GM12878 (cell line): ENCODE measurements at regions not wholly inside any gene's neighbourhood (a gene's known extent, or its start where the extent isn't known, plus 50 kb on each side); places are given as distances from the start of the nearest gene placed in this dataset.

ENCODE experiments used
- ATAC-seq: fragments of 200-7000 bp; cut with Tn5 transposase; 3 replicates; pipeline ENCODE4 v1.9.1; 2020; ENCODE audit warnings: mild to moderate bottlenecking, moderate library complexity
- BruUV-seq: library from RNA; stranded (reverse); fragments of 400-500 nt; replicated peaks from 2 replicates; lab custom pipeline; 2021; lab: Mats Ljungman, UMichigan
- CTCF ChIA-PET: fragments of 300-600 bp; sonication (Branson Sonifier 250); formaldehyde crosslinking; extraction: SDS; loops from one replicate; lab custom pipeline; 2021; ENCODE audit warnings: inconsistent platforms; lab: Yijun Ruan, JAX
- POLR2A ChIA-PET: fragments of 350-600 bp; formaldehyde crosslinking; extraction: SDS; loops from one replicate; lab custom pipeline; 2021; ENCODE audit warnings: inconsistent platforms; lab: Charles Lee
- RAD21 ChIA-PET: fragments of 300-600 bp; sonication (Branson Sonifier 250); formaldehyde crosslinking; loops from one replicate; lab custom pipeline; 2023; ENCODE audit warnings: antibody characterized with exemption; ENCODE audit not compliant: unreplicated experiment; lab: Charles Lee
- SMC1A ChIA-PET: fragments of 300-600 bp; sonication (Branson Sonifier 250); formaldehyde crosslinking; loops from one replicate; lab custom pipeline; 2023; ENCODE audit not compliant: unreplicated experiment, uncharacterized antibody; lab: Charles Lee
- DNase-seq: peaks from one replicate; pipeline ENCODE4 v3.0.0-alpha.2; 2011; ENCODE audit warnings: low read depth, low spot score
- FAIRE-seq: peaks from 3 replicates; lab custom pipeline; 2011; peaks lifted over from hg19 to GRCh38; lab: Jason Lieb, UNC
- H2AFZ ChIP-seq: 2 replicates; pipeline ENCODE4 v1.6.0; 2011; ENCODE audit warnings: low read depth, low read length, control low read depth; ENCODE audit not compliant: control insufficient read depth
- H3K27ac ChIP-seq: 2 replicates; pipeline ENCODE4 v1.5.1; 2011; ENCODE audit warnings: control low read depth; ENCODE audit not compliant: control insufficient read depth, insufficient read depth
- H3K27me3 ChIP-seq, 2 experiments: replicated peaks in 1 of 2; 2 replicates each; pipeline versions ENCODE4 v1.6.0 to v1.6.1; 2011; ENCODE audit warnings: low read length in 1 of 2; ENCODE audit not compliant: control insufficient read depth in 2 of 2, insufficient read depth in 2 of 2
- H3K36me3 ChIP-seq, 2 experiments: 2 replicates each; pipeline ENCODE4 v1.5.1; 2011; ENCODE audit warnings: low read length in 1 of 2; ENCODE audit not compliant: control insufficient read depth in 2 of 2, insufficient read depth in 2 of 2
- H3K4me1 ChIP-seq: 2 replicates; pipeline ENCODE4 v1.6.1; 2011; ENCODE audit warnings: mild to moderate bottlenecking, low read length, moderate library complexity, mixed read lengths; ENCODE audit not compliant: control insufficient read depth, insufficient read depth
- H3K4me2 ChIP-seq: 2 replicates; pipeline ENCODE4 v1.6.0; 2011; ENCODE audit warnings: control low read depth; ENCODE audit not compliant: control insufficient read depth, insufficient read depth
- H3K4me3 ChIP-seq: fragments of 200-600 bp; sonication (generic); 2 replicates; pipeline ENCODE4 v1.5.1; 2016
- H3K79me2 ChIP-seq: 2 replicates; pipeline ENCODE4 v1.6.0; 2011; ENCODE audit warnings: low read length; ENCODE audit not compliant: control insufficient read depth, insufficient read depth
- H3K9ac ChIP-seq: 2 replicates; pipeline ENCODE4 v1.8.0; 2011; ENCODE audit warnings: low read length, control low read depth, mixed read lengths; ENCODE audit not compliant: control insufficient read depth, insufficient read depth
- H3K9me3 ChIP-seq: replicated peaks from 3 replicates; pipeline ENCODE4 v1.5.1; 2011; ENCODE audit warnings: mild to moderate bottlenecking, low read length; ENCODE audit not compliant: control insufficient read depth, insufficient read depth
- H4K20me1 ChIP-seq: 2 replicates; pipeline ENCODE4 v1.6.0; 2011; ENCODE audit not compliant: control insufficient read depth, insufficient read depth
- BCL11A ChIP-seq: IDR thresholded peaks from 2 replicates; pipeline ENCODE4 v1.6.1; 2011; ENCODE audit warnings: low read depth, low read length
- BCLAF1 ChIP-seq: fragments of 450-650 bp; IDR thresholded peaks from 2 replicates; pipeline ENCODE4 v1.6.1; 2017; ENCODE audit warnings: antibody characterized with exemption, mild to moderate bottlenecking, moderate library complexity
- CUX1 ChIP-seq: IDR thresholded peaks from 2 replicates; pipeline ENCODE4 v1.6.1; 2012; ENCODE audit warnings: improper control_type of control experiment, low read depth, low read length; ENCODE audit not compliant: insufficient replicate concordance
- NFYA ChIP-seq: IDR thresholded peaks from 2 replicates; pipeline ENCODE4 v1.6.1; 2011; ENCODE audit warnings: low read depth, mild to moderate bottlenecking, low read length, improper control_type of control experiment, borderline replicate concordance
- RFX5 ChIP-seq: IDR thresholded peaks from 2 replicates; pipeline ENCODE4 v1.6.1; 2011; ENCODE audit warnings: low read depth, low read length, improper control_type of control experiment
- USF1 ChIP-seq: IDR thresholded peaks from 2 replicates; pipeline ENCODE4 v1.6.1; 2011; ENCODE audit warnings: borderline replicate concordance, low read depth, mild to moderate bottlenecking, moderate library complexity, mixed read lengths, low read length; ENCODE audit not compliant: insufficient read depth; ENCODE audit errors: extremely low read length
- WGBS: methylation state at CpG from one replicate; pipeline ENCODE4 v1.1.6; 2016; ENCODE audit warnings: low lambda C conversion rate; ENCODE audit not compliant: insufficient replicate concordance, insufficient coverage; ENCODE audit errors: missing lambda C conversion rate; 5-methylcytosine and 5-hydroxymethylcytosine counted together
- in situ Hi-C: fragments of 300-500 bp; cut with MboI; formaldehyde crosslinking; loops from 9 replicates; pipeline ENCODE4 v1.14.3; 2018; ENCODE audit warnings: mixed read lengths
- intact Hi-C: fragments of 100-400 bp; cut with micrococcal nuclease; formaldehyde crosslinking; loops from one replicate; pipeline ENCODE4 v1.14.2; 2022; ENCODE audit not compliant: unreplicated experiment

- in situ Hi-C loops (no loop called here), intact Hi-C loops (no loop called here)
- Histone ChIP-seq H3K79me2 (no peaks in the 10 kb centered on the region), H3K9me3 (no peaks in the 10 kb centered on the region), H3K4me1 (no peaks in the 10 kb centered on the region), H3K27ac (no peak overlapping the region), H3K4me3 (no peak overlapping the region), H3K36me3 (no peaks in the 10 kb centered on the region), H3K27me3 (no peaks in the 10 kb centered on the region)
- FAIRE-seq: no peak
- DNase-seq: no peak
- RAD21 ChIA-PET: no interaction called here
- no TSS peak for BruUV-seq
- TF ChIP-seq NFYA: no peak
- no peak for TF ChIP-seq RFX5
- no peak for TF ChIP-seq USF1
- no peak for TF ChIP-seq BCLAF1
- no peak for TF ChIP-seq CUX1
- no peak for TF ChIP-seq BCL11A
- TF ChIP-seq, all 136 proteins: peak for 0
- 27% methylated on average over 3 of the region's 3 CpGs for WGBS
- Histone ChIP-seq H3K4me2 (no peak overlapping the region), H2AFZ (no peak overlapping the region), H4K20me1 (no peaks in the 10 kb centered on the region), H3K9ac (no peak overlapping the region)
- SMC1A ChIA-PET: no interaction called here
- no peak for ATAC-seq
- POLR2A ChIA-PET: no interaction called here
- CTCF ChIA-PET: no interaction called here
Measured at GRCh38 chr3:182668541-182668940, 124.8 kb upstream of the ATP11B start.
